Nephron progenitor cell (in vitro differentiated cells): ENCODE measurements at regions not wholly inside any gene's neighbourhood (a gene's known extent, or its start where the extent isn't known, plus 50 kb on each side); places are given as distances from the start of the nearest gene placed in this dataset.

Source experiments
- DNase-seq: peaks from one replicate; pipeline ENCODE4 v3.0.0; 2021
- H3K27ac Mint-ChIP-seq: 2 replicates; pipeline ENCODE4 v1.8.0; 2021; ENCODE audit warnings: mild to moderate bottlenecking, moderate library complexity, mixed read lengths
- H3K27me3 Mint-ChIP-seq: 2 replicates; pipeline ENCODE4 v1.8.0; 2021; ENCODE audit warnings: mild to moderate bottlenecking, low read depth, mixed read lengths; ENCODE audit not compliant: poor library complexity
- H3K36me3 Mint-ChIP-seq: 2 replicates; pipeline ENCODE4 v1.8.0; 2021; ENCODE audit warnings: low read depth, mixed read lengths
- H3K4me1 Mint-ChIP-seq: 2 replicates; pipeline ENCODE4 v1.8.0; 2021; ENCODE audit warnings: mixed read lengths
- H3K4me3 Mint-ChIP-seq: 2 replicates; pipeline ENCODE4 v1.8.0; 2021; ENCODE audit warnings: mild to moderate bottlenecking, moderate library complexity, mixed read lengths
- H3K9me3 Mint-ChIP-seq: 2 replicates; pipeline ENCODE4 v1.8.0; 2021; ENCODE audit warnings: mild to moderate bottlenecking, moderate library complexity, mixed read lengths
- CTCF ChIP-seq: fragments of 200-600 bp; sonication (generic); IDR thresholded peaks from 2 replicates; pipeline ENCODE4 v1.5.0; 2021; ENCODE audit warnings: antibody characterized with exemption

- Mint-ChIP-seq H3K4me3 (no peak overlapping the region), H3K27me3 (no peaks in the 10 kb centered on the region), H3K9me3 (no peaks in the 10 kb centered on the region), H3K36me3 (no peaks in the 10 kb centered on the region), H3K27ac (no peak overlapping the region), H3K4me1 (no peaks in the 10 kb centered on the region)
- TF ChIP-seq CTCF = no peak
- DNase-seq = no peak
Observed at GRCh38 chr2:14533131-14533757, 99.3 kb upstream of the LRATD1 start.

DNA sequence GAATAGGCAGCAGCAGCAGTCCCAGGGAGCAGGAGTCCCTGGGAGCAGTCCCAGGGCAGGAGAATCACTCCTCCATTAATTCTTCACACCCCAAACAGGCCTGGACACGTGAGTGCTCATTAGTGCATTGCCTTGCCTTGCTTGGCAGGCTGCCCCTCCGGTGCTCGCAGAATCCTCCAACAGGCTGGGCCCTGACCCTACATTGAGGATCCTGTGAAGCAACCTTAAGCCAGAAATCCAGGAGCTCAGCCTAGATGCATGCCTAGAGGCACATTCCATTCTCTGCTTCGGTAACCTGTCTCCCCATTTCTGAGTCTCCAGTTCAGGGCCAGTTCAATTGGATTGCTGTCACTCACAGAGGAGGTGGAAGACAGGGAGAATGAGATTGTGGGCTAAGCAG is 97.4 kb upstream of the LRATD1 start:
- no peaks in the 10 kb centered on the region for H3K27me3 Mint-ChIP-seq
- no peak overlapping the region for H3K27ac Mint-ChIP-seq
- no peak overlapping the region for H3K4me3 Mint-ChIP-seq
- no peak for DNase-seq
- H3K9me3 Mint-ChIP-seq = no peaks in the 10 kb centered on the region
- no peaks in the 10 kb centered on the region for H3K36me3 Mint-ChIP-seq
- TF ChIP-seq CTCF = no peak
- no peaks in the 10 kb centered on the region for H3K4me1 Mint-ChIP-seq

DNA sequence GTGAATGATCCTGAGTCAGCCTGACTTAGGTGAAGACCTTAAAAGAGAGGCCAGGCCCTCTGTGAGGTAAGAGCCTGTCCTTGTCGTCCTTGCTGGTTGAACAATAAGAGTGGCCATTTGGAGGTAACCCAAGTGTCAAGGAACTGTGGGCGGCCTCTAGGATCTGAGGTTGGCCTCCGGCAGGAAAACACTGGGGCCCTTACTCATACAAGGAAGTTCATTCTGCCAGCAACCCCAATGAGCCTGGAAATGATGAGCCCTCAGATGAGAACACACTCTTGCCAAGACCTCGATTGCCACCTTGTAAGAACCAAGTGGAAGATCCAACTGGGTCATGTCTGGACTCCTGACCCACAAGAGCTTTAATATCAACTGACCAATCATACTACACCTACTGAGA is 95.5 kb upstream of the LRATD1 start:
- no peak for TF ChIP-seq CTCF
- H3K4me3 Mint-ChIP-seq = no peak overlapping the region
- H3K27me3 Mint-ChIP-seq = no peaks in the 10 kb centered on the region
- no peaks in the 10 kb centered on the region for H3K36me3 Mint-ChIP-seq
- H3K9me3 Mint-ChIP-seq = peaks cover 2% of the 10 kb centered on the region
- no peak for DNase-seq
- no peaks in the 10 kb centered on the region for H3K4me1 Mint-ChIP-seq
- H3K27ac Mint-ChIP-seq = no peak overlapping the region

DNA sequence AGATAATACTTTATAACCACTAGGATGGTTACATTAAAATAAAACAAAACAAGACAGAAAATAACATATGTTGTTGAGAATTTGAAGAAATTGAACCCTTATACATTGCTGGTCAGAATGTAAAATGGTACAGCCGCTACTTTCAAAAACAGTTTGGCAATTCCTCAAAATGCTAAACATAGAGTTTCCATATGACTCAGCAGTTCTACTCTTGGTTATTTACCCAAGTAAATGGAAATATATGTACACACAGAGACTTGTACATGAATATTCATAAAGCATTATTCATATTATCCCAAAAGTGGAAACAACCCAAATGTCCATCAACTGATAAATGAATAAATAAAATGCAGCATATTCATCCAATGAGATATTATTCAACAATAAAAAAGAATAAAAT is 92.5 kb upstream of the LRATD1 start:
- Mint-ChIP-seq H3K36me3 (peaks cover 7% of the 10 kb centered on the region), H3K4me3 (no peak overlapping the region), H3K4me1 (peaks cover 17% of the 10 kb centered on the region), H3K27ac (no peak overlapping the region), H3K9me3 (peaks cover 16% of the 10 kb centered on the region), H3K27me3 (no peaks in the 10 kb centered on the region)
- TF ChIP-seq CTCF = no peak
- no peak for DNase-seq

GRCh38 chr2:14543284-14543683 is 89.2 kb upstream of the LRATD1 start:
- DNase-seq = no peak
- H3K27me3 Mint-ChIP-seq = no peaks in the 10 kb centered on the region

More at GRCh38 chr2:14543284-14543683, 89.2 kb upstream of the LRATD1 start:
- peaks cover 7% of the 10 kb centered on the region for H3K36me3 Mint-ChIP-seq
- TF ChIP-seq CTCF = no peak
- peaks cover 21% of the 10 kb centered on the region for H3K9me3 Mint-ChIP-seq
- no peak overlapping the region for H3K4me3 Mint-ChIP-seq
- H3K27ac Mint-ChIP-seq = peak overlapping the region; percentile 52
- peaks cover 17% of the 10 kb centered on the region for H3K4me1 Mint-ChIP-seq
